ENCODE measurements at regions not wholly inside any gene's neighbourhood (a gene's known extent, or its start where the extent isn't known, plus 50 kb on each side); places are given as distances from the start of the nearest gene placed in this dataset.

GRCh38 chr15:70293138-70293537 lies 195.4 kb upstream of the TLE3 start:
- FAIRE-seq = no peak

- FAIRE-seq = no peak
Observed at GRCh38 chr15:70292076-70292760, 194.5 kb upstream of the TLE3 start.

GRCh38 chr15:70291305-70292075 lies 193.8 kb upstream of the TLE3 start:
- FAIRE-seq = no peak

- no peak for FAIRE-seq
Observed at GRCh38 chr15:70290708-70291107, 193.0 kb upstream of the TLE3 start.

- FAIRE-seq = no peak
Observed at GRCh38 chr15:70289191-70289955, 191.7 kb upstream of the TLE3 start.

- FAIRE-seq = no peak
Observed at GRCh38 chr15:70286113-70286806, 188.5 kb upstream of the TLE3 start.

- FAIRE-seq = no peak
Observed at GRCh38 chr15:70284438-70285214, 186.9 kb upstream of the TLE3 start.

GRCh38 chr15:70283511-70283910 lies 185.8 kb upstream of the TLE3 start:
- no peak for FAIRE-seq

- FAIRE-seq = no peak
Observed at GRCh38 chr15:70281811-70282307, 184.1 kb upstream of the TLE3 start.

- no peak for FAIRE-seq
Observed at GRCh38 chr15:70281261-70281810, 183.6 kb upstream of the TLE3 start.

- no peak for FAIRE-seq
Observed at GRCh38 chr15:70280781-70281180, 183.1 kb upstream of the TLE3 start.

GRCh38 chr15:70279096-70279495 lies 181.4 kb upstream of the TLE3 start:
- FAIRE-seq = no peak

- no peak for FAIRE-seq
Observed at GRCh38 chr15:70278644-70279043, 180.9 kb upstream of the TLE3 start.

- FAIRE-seq = no peak
Observed at GRCh38 chr15:70277556-70277955, 179.8 kb upstream of the TLE3 start.

- no peak for FAIRE-seq
Observed at GRCh38 chr15:70276401-70276800, 178.7 kb upstream of the TLE3 start.

- no peak for FAIRE-seq
Observed at GRCh38 chr15:70275461-70276138, 177.9 kb upstream of the TLE3 start.

- FAIRE-seq = no peak
Observed at GRCh38 chr15:70274908-70275307, 177.2 kb upstream of the TLE3 start.

- no peak for FAIRE-seq
Observed at GRCh38 chr15:70274255-70274880, 176.7 kb upstream of the TLE3 start.

GRCh38 chr15:70273808-70274207 lies 176.1 kb upstream of the TLE3 start:
- no peak for FAIRE-seq

GRCh38 chr15:70272565-70273355 lies 175.0 kb upstream of the TLE3 start:
- no peak for FAIRE-seq
